DMS53 treated with DMSO at 0.1 percent for 48 hours (cell line): ENCODE measurements at regions not wholly inside any gene's neighbourhood (a gene's known extent, or its start where the extent isn't known, plus 50 kb on each side); places are given as distances from the start of the nearest gene placed in this dataset.

Experiments
- DNase-seq: peaks from one replicate; lab custom pipeline; 2025; ENCODE audit not compliant: unreplicated experiment; lab: John Stamatoyannopoulos, UW

DNA sequence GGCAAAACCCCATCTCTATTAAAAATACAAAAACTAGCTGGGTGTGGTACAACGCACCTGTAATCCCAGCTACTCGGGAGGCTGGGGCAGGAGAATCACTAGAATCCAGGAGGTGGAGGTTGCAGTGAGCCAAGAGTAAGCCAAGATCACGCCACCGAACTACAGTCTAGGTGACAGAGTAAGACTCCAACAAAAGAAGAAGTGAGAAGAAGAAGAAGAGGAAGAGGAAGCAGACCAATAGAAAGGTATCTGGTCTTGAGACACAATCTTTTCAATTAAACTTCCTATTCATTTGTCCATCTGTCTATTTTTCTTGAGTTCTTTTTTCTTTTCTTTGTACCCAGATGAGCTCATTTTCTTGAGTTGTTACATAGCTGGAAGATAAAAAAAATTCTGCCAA is 55.7 kb upstream of the ACADM start:
- no peak for DNase-seq

DNA sequence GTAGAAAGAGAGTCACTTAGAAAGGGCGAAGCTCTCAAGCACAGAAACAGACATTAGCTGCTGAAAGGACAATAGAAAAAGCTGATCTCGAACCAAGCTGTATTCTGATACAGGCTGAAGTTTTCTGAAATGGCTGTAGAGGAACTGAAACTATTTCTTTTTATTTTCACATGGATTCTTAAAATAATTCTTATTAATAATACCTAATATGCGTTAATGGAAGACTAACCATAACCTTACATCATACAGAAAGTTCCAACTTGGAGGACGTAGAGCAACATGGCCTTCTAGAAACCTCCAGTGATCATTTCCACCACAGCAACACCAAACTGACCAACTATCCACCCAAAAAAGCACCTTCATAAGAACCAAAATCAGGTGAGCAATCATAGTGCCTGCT is 52.8 kb upstream of the ACADM start:
- no peak for DNase-seq

GRCh38 chr1:75672108-75672507 is 52.4 kb upstream of the ACADM start:
- no peak for DNase-seq

DNA sequence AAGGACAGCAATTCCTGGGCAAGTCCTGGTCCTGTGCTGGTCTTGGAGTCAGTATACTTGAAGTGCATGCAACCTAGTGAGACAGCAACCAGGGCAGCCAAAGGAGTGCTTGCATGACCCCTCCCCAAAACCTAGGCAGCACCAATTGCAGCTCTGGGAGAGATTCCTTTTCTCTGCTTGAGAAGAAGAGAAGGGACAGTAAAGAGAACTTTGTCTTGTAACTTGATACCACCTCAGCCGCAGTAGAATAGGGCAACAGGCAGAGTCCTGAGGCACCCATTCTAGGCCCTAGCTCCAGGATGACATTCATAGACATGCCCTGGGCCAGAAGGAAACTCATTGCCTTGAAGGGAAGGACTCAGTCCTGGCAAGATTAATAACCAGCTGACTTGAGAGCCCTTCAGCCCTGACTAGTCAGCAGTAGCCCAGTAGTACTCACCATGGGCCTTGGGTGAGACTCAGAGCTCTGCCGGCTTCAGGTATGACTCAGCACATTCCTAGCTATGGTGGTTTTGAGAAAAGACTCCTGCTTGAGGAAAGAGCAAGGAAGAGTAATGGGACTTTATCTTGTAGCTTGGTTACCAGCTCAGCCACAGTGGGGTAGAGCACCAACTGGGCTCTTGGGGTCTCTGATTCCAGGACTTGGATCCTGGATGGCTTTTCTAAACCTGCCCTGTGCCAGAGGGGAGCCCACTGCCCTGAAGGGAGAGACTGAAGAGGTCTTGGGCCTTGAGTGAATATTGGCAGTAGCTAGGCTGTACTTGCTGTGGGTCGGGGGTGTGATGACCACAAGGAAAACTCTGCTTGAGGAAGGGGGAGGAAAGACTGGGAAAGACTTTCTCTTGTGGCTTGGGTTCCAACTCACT is 51.7 kb upstream of the ACADM start:
- DNase-seq: peak; percentile 37

GRCh38 chr1:75673399-75673798 is 51.1 kb upstream of the ACADM start:
- DNase-seq: no peak

DNA sequence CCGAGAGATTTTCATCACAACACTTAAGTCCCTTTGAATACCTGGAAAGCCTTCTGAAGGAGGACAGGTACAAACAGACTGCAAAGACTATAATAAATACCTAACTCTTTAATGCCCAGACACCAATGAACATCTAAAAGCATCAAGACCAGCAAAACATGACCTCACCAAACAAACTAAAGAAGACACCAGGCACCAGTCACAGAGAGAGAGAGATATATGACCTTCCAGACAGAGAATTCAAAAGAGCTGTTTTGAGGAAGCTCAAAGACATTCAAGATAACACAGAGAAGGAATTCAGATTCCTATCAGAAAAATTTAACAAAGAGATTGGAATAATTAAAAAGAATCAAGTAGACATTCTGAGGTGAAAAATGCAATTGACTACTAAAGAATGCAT is 50.6 kb upstream of the ACADM start:
- no peak for DNase-seq
